Ishikawa (cell line): ENCODE measurements at regions not wholly inside any gene's neighbourhood (a gene's known extent, or its start where the extent isn't known, plus 50 kb on each side); places are given as distances from the start of the nearest gene placed in this dataset.

ENCODE experiments used
- CEBPB ChIP-seq: IDR thresholded peaks from 2 replicates; pipeline ENCODE4 v1.6.1; 2012
- CREB1 ChIP-seq: IDR thresholded peaks from 2 replicates; pipeline ENCODE4 v1.6.1; 2012; ENCODE audit warnings: low read depth
- EGR1 ChIP-seq: IDR thresholded peaks from 2 replicates; pipeline ENCODE4 v1.6.1; 2012
- EP300 ChIP-seq: IDR thresholded peaks from 2 replicates; pipeline ENCODE4 v1.6.1; 2012; ENCODE audit warnings: borderline replicate concordance
- FOXM1 ChIP-seq: IDR thresholded peaks from 2 replicates; pipeline ENCODE4 v1.6.1; 2012; ENCODE audit warnings: low read depth, borderline replicate concordance
- MAX ChIP-seq: IDR thresholded peaks from 2 replicates; pipeline ENCODE4 v1.6.1; 2012
- NFIC ChIP-seq: IDR thresholded peaks from 2 replicates; pipeline ENCODE4 v1.6.1; 2012
- RAD21 ChIP-seq: IDR thresholded peaks from 2 replicates; pipeline ENCODE4 v1.6.1; 2012; ENCODE audit warnings: low read depth
- REST ChIP-seq: IDR thresholded peaks from 2 replicates; pipeline ENCODE4 v1.6.1; 2012; ENCODE audit warnings: low read depth, mild to moderate bottlenecking
- TAF1 ChIP-seq: IDR thresholded peaks from 2 replicates; pipeline ENCODE4 v1.6.1; 2012; ENCODE audit warnings: low read depth, mild to moderate bottlenecking
- TCF12 ChIP-seq: IDR thresholded peaks from 2 replicates; pipeline ENCODE4 v1.6.1; 2012; ENCODE audit warnings: low read depth
- TEAD4 ChIP-seq: IDR thresholded peaks from 2 replicates; pipeline ENCODE4 v1.6.1; 2012
- USF1 ChIP-seq: IDR thresholded peaks from 2 replicates; pipeline ENCODE4 v1.6.1; 2012
- YY1 ChIP-seq: IDR thresholded peaks from 2 replicates; pipeline ENCODE4 v1.6.1; 2012; ENCODE audit warnings: low read depth
- ZBTB7A ChIP-seq: IDR thresholded peaks from 2 replicates; pipeline ENCODE4 v1.6.1; 2012; ENCODE audit warnings: low read depth

DNA sequence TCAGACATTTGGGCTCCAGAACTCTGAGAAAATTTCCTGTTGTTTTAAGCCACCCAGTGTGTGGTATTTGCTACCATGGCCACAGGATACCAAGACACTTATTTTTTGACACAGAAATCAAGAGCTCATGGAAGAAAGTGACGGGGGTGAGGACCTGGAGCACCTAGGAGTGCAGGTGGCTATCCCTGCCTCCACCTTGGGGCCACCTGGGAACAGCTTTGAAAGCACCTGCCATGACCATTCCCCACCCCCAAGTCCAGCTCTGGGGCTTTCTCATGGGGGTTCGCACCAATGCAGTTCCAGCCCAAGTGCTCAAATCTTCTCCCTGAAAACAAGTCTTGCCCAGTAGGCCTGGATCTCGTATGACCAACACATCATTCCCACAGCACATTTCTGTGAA lies 214.9 kb upstream of the IRX1 start:
- no peak for TF ChIP-seq CREB1
- TF ChIP-seq NFIC = no peak
- no peak for TF ChIP-seq TEAD4
- TF ChIP-seq YY1 = no peak
- no peak for TF ChIP-seq EP300

DNA sequence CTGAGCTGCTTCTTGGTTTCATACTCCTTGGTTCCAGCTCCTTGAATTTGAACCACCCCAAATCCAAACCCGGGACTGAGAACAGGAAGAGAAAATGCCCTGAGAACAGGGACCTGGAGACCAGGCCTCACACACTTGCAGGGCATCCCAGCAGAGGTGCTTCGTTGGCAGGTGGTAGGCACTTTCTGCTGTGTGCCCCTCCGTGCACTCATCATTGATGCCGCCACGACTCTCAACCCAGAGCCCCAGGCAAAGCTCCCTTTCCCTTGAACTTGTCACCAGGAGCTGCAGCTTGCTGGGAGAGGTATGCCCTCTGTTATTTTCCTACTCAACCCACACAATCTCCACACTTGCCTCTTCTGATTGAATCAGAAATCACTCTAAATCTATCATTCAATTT lies 217.8 kb upstream of the IRX1 start:
- no peak for TF ChIP-seq NFIC
- TF ChIP-seq EP300 = no peak
- TF ChIP-seq CEBPB = no peak
- no peak for TF ChIP-seq EGR1
- no peak for TF ChIP-seq CREB1
- no peak for TF ChIP-seq TCF12
- TF ChIP-seq TEAD4 = no peak
- no peak for TF ChIP-seq YY1
- no peak for TF ChIP-seq TAF1
- TF ChIP-seq FOXM1 = no peak
- no peak for TF ChIP-seq RAD21
- TF ChIP-seq ZBTB7A = no peak
- no peak for TF ChIP-seq MAX

GRCh38 chr5:3377176-3377575 lies 218.5 kb upstream of the IRX1 start:
- TF ChIP-seq ZBTB7A (no peak), RAD21 (no peak), EP300 (no peak), USF1 (no peak), EGR1 (no peak), NFIC (no peak), REST (no peak), TCF12 (no peak), CEBPB (no peak), FOXM1 (no peak)

DNA sequence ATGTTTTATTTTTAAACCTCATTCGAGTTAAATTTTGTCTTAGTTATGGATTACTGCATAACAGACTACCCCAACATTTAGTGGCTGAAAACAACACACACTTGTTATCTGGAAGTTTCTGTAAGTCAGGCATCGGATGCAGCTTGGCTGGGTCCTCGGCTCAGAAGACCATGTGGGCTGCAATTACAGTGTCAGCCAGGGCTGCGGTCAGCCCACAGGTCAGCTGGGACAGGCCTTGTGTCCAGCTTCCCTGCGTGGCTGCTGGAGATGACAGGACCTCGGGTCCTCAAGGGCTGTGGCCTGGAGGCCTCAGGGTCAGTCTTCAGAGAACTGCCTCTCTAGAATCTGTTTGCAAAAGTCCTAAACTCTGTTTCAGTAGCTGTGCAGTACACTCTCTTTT lies 219.0 kb upstream of the IRX1 start:
- TF ChIP-seq NFIC (no peak), ZBTB7A (no peak), TCF12 (no peak), EGR1 (no peak), TAF1 (no peak), CEBPB (no peak), EP300 (no peak)

GRCh38 chr5:3375586-3376311 lies 219.9 kb upstream of the IRX1 start:
- no peak for TF ChIP-seq CEBPB
- TF ChIP-seq TCF12 = no peak
- no peak for TF ChIP-seq NFIC
- TF ChIP-seq CREB1 = no peak
- TF ChIP-seq TAF1 = no peak
- no peak for TF ChIP-seq FOXM1
- TF ChIP-seq ZBTB7A = no peak

GRCh38 chr5:3373391-3373790 lies 222.2 kb upstream of the IRX1 start:
- TF ChIP-seq TAF1 (no peak), YY1 (no peak), TEAD4 (no peak), FOXM1 (no peak), CREB1 (no peak), USF1 (no peak), TCF12 (no peak), RAD21 (no peak), EP300 (no peak), REST (no peak), NFIC (no peak)
